ENCODE measurements at regions not wholly inside any gene's neighbourhood (a gene's known extent, or its start where the extent isn't known, plus 50 kb on each side); places are given as distances from the start of the nearest gene placed in this dataset.

- Histone ChIP-seq H3K4me2 (ENCODE audit: low read length) (peak overlapping the region; percentile 19; the same call in 1 of the 2 replicates), H3K36me3 (ENCODE audit: control insufficient read depth in 1 of 2, insufficient read depth in 2 of 2, low read length in 2 of 2) (no peaks in the 10 kb centered on the region), H3K79me2 (ENCODE audit: insufficient read depth, low read length) (no peaks in the 10 kb centered on the region), H3K27me3 (ENCODE audit: insufficient read depth, low read length) (no peaks in the 10 kb centered on the region), H4K20me1 (ENCODE audit: insufficient read depth) (no peaks in the 10 kb centered on the region), H3K4me1 (ENCODE audit: control insufficient read depth in 1 of 2, insufficient read depth in 2 of 2, low read length in 2 of 2) (peaks cover 5 to 11% of the 10 kb centered on the region in 2 experiments; a peak in 2 of 4 replicates), H3K27ac (ENCODE audit: low read depth, low read length) (peak overlapping the region; percentile 7), H3K9me2 (ENCODE audit: insufficient read depth) (no peaks in the 10 kb centered on the region), H3K9me3 (ENCODE audit: control insufficient read depth in 1 of 2, insufficient read depth in 1 of 2, low read depth in 1 of 2, low read length in 2 of 2) (no peaks in the 10 kb centered on the region), H3K9ac (ENCODE audit: low read length) (no peak overlapping the region), H3K4me3 (replicated peaks in 1 of 2; ENCODE audit: low read depth in 1 of 2, low read length in 2 of 2) (no peak overlapping the region), H2AFZ (ENCODE audit: low read depth, low read length, poor library complexity, severe bottlenecking) (peak overlapping the region; percentile 45)
- intact Hi-C loops (cut with micrococcal nuclease): no loop called here
- ChIA-PET POLR2A (interaction anchor here (0.6 kb wide), 1 partner anchor 490 kb away, joined by 3 read pairs; no protein-coding TSS in a partner anchor), RAD21 (ENCODE audit: low non-redundant PET in 1 of 2, low total read pairs in 2 of 2, uncharacterized antibody in 2 of 2, unreplicated experiment in 2 of 2) (no interaction called here), CTCF (interaction anchor here (0.6 to 1.0 kb wide), 3 partner anchors 15 to 1100 kb away, joined by 3 to 4 read pairs (median 4); no protein-coding TSS in a partner anchor)
- DNase-seq (ENCODE audit: low read depth, low spot score): peak; percentile 1
- ATAC-seq: peak; percentile 59
- BruUV-seq (replicated peaks): no TSS peak
- TF ChIP-seq CTCF (IDR thresholded peaks at IDR 0.05 in 2 of 3, conservative IDR thresholded peaks at IDR 0.05 in 1 of 3; ENCODE audit: borderline replicate concordance in 1 of 3, insufficient read depth in 1 of 3, low read depth in 2 of 3, low read length in 2 of 3): peak in 2 of 3 experiments; percentile 37 to 58; a peak in 3 of 6 replicates
- no peak for TF ChIP-seq EGR1 (IDR thresholded peaks at IDR 0.05; ENCODE audit: low read depth)
These were observed 294.1 kb downstream of the SEC23A start for GRCh38 chr14:38808734-38809455.

- POLR2A ChIA-PET: no interaction called here
- Histone ChIP-seq H3K4me2 (ENCODE audit: low read length) (no peak overlapping the region), H3K9me3 (ENCODE audit: control insufficient read depth in 1 of 2, insufficient read depth in 1 of 2, low read depth in 1 of 2, low read length in 2 of 2) (no peaks in the 10 kb centered on the region), H3K9me2 (ENCODE audit: insufficient read depth) (no peaks in the 10 kb centered on the region), H2AFZ (ENCODE audit: low read depth, low read length, poor library complexity, severe bottlenecking) (no peak overlapping the region), H3K27ac (ENCODE audit: low read depth, low read length) (no peak overlapping the region), H3K36me3 (ENCODE audit: control insufficient read depth in 1 of 2, insufficient read depth in 2 of 2, low read length in 2 of 2) (no peaks in the 10 kb centered on the region), H3K27me3 (ENCODE audit: insufficient read depth, low read length) (no peaks in the 10 kb centered on the region), H3K4me1 (ENCODE audit: control insufficient read depth in 1 of 2, insufficient read depth in 2 of 2, low read length in 2 of 2) (no peaks in the 10 kb centered on the region), H3K9ac (ENCODE audit: low read length) (no peak overlapping the region), H3K4me3 (replicated peaks in 1 of 2; ENCODE audit: low read depth in 1 of 2, low read length in 2 of 2) (no peak overlapping the region), H3K79me2 (ENCODE audit: insufficient read depth, low read length) (no peaks in the 10 kb centered on the region), H4K20me1 (ENCODE audit: insufficient read depth) (no peaks in the 10 kb centered on the region)
- no TSS peak for BruUV-seq (replicated peaks)
- intact Hi-C loops (cut with micrococcal nuclease): no loop called here
- RAD21 ChIA-PET (ENCODE audit: low non-redundant PET in 1 of 2, low total read pairs in 2 of 2, uncharacterized antibody in 2 of 2, unreplicated experiment in 2 of 2): no interaction called here
- ATAC-seq (no peak), DNase-seq (ENCODE audit: low read depth, low spot score) (no peak)
- CTCF ChIA-PET: interaction anchor here (1.0 kb wide), 1 partner anchor 216 kb away, joined by 3 read pairs; no protein-coding TSS in a partner anchor
- TF ChIP-seq SIN3A (IDR thresholded peaks at IDR 0.05; ENCODE audit: low read depth) (no peak), ZBTB33 (IDR thresholded peaks at IDR 0.05; ENCODE audit: extremely low read depth, insufficient replicate concordance, low read length) (no peak), POLR2A (IDR thresholded peaks at IDR 0.05; ENCODE audit: borderline replicate concordance, extremely low read depth, insufficient read depth, insufficient read length) (no peak), ZFX (IDR thresholded peaks at IDR 0.05) (no peak), RAD21 (IDR thresholded peaks at IDR 0.05; ENCODE audit: low read depth) (no peak), ATF3 (IDR thresholded peaks at IDR 0.05) (no peak), ZNF274 (IDR thresholded peaks at IDR 0.05; ENCODE audit: low read depth, low read length) (no peak), FOSL1 (IDR thresholded peaks at IDR 0.05; ENCODE audit: low read depth) (no peak), SP1 (IDR thresholded peaks at IDR 0.05; ENCODE audit: low read depth) (no peak), CTCF (IDR thresholded peaks at IDR 0.05 in 2 of 3, conservative IDR thresholded peaks at IDR 0.05 in 1 of 3; ENCODE audit: borderline replicate concordance in 1 of 3, insufficient read depth in 1 of 3, low read depth in 2 of 3, low read length in 2 of 3) (no peak), EZH2phosphoT487 (IDR thresholded peaks at IDR 0.05; ENCODE audit: borderline replicate concordance) (no peak), SRF (IDR thresholded peaks at IDR 0.05; ENCODE audit: low read depth) (no peak)
These were observed 303.4 kb downstream of the SEC23A start for GRCh38 chr14:38799671-38800070.

All from HCT116 (cell line).